H9 (cell line): ENCODE measurements at regions not wholly inside any gene's neighbourhood (a gene's known extent, or its start where the extent isn't known, plus 50 kb on each side); places are given as distances from the start of the nearest gene placed in this dataset.

Experiments
- DNase-seq: peaks from one replicate; pipeline ENCODE4 v3.0.0-alpha.2; 2017
- H2AFZ ChIP-seq: one replicate; pipeline ENCODE4 v1.6.1; 2013; ENCODE audit warnings: mild to moderate bottlenecking, low read length, control low read depth, moderate library complexity
- H2AK5ac ChIP-seq: 2 replicates; pipeline ENCODE4 v1.6.1; 2013; ENCODE audit warnings: low read length, control low read depth, mixed read lengths; ENCODE audit not compliant: insufficient read length
- H2BK120ac ChIP-seq: one replicate; pipeline ENCODE4 v1.6.1; 2013; ENCODE audit warnings: low read depth, mild to moderate bottlenecking, low read length, control low read depth, inconsistent platforms; ENCODE audit not compliant: poor library complexity, severe bottlenecking
- H2BK12ac ChIP-seq: 2 replicates; pipeline ENCODE4 v1.6.1; 2013; ENCODE audit warnings: low read length, control low read depth, mixed read lengths, low read depth; ENCODE audit not compliant: insufficient read length
- H2BK15ac ChIP-seq: 2 replicates; pipeline ENCODE4 v1.6.1; 2013; ENCODE audit warnings: low read depth, low read length, control low read depth
- H2BK20ac ChIP-seq: one replicate; pipeline ENCODE4 v1.6.1; 2013; ENCODE audit warnings: low read depth, mild to moderate bottlenecking, low read length, control low read depth, inconsistent platforms; ENCODE audit not compliant: poor library complexity, severe bottlenecking
- H2BK5ac ChIP-seq: 2 replicates; pipeline ENCODE4 v1.6.1; 2013; ENCODE audit warnings: low read length, control low read depth, mixed read lengths; ENCODE audit not compliant: insufficient read length
- H3K14ac ChIP-seq: 2 replicates; pipeline ENCODE4 v1.6.1; 2013; ENCODE audit warnings: low read length, control low read depth; ENCODE audit not compliant: insufficient read depth
- H3K18ac ChIP-seq: 2 replicates; pipeline ENCODE4 v1.6.1; 2013; ENCODE audit warnings: low read depth, mild to moderate bottlenecking, mixed read lengths, low read length, control low read depth; ENCODE audit not compliant: insufficient read length
- H3K23ac ChIP-seq: 2 replicates; pipeline ENCODE4 v1.6.1; 2013; ENCODE audit warnings: low read length, control low read depth, mixed read lengths, low read depth; ENCODE audit not compliant: insufficient read length
- H3K23me2 ChIP-seq: 2 replicates; pipeline ENCODE4 v1.6.1; 2013; ENCODE audit warnings: low read depth, mild to moderate bottlenecking, mixed read lengths, low read length, control low read depth; ENCODE audit not compliant: insufficient read length, poor library complexity, severe bottlenecking
- H3K27ac ChIP-seq: 2 replicates; pipeline ENCODE4 v1.5.1; 2013; ENCODE audit warnings: low read length, control low read depth, mixed read lengths, low read depth; ENCODE audit not compliant: insufficient read length
- H3K27me3 ChIP-seq: 2 replicates; pipeline ENCODE4 v1.6.1; 2013; ENCODE audit warnings: low read length, control low read depth, inconsistent platforms; ENCODE audit not compliant: insufficient read depth
- H3K4ac ChIP-seq: 2 replicates; pipeline ENCODE4 v1.6.1; 2013; ENCODE audit warnings: low read depth, mild to moderate bottlenecking, control low read depth, inconsistent platforms, low read length, moderate library complexity
- H3K4me1 ChIP-seq: 2 replicates; pipeline ENCODE4 v1.6.1; 2013; ENCODE audit warnings: low read length, control low read depth, inconsistent platforms; ENCODE audit not compliant: insufficient read depth
- H3K4me2 ChIP-seq: 2 replicates; pipeline ENCODE4 v1.6.1; 2013; ENCODE audit warnings: low read length, control low read depth, mixed read lengths; ENCODE audit not compliant: insufficient read length, insufficient read depth
- H3K56ac ChIP-seq: 2 replicates; pipeline ENCODE4 v1.6.1; 2013; ENCODE audit warnings: low read depth, mild to moderate bottlenecking, mixed read lengths, low read length, control low read depth; ENCODE audit not compliant: insufficient read length
- H3K79me1 ChIP-seq: 2 replicates; pipeline ENCODE4 v1.6.1; 2013; ENCODE audit warnings: low read depth, mild to moderate bottlenecking, moderate library complexity, low read length, control low read depth, inconsistent platforms; ENCODE audit not compliant: insufficient read depth, poor library complexity, severe bottlenecking
- H3K79me2 ChIP-seq: 2 replicates; pipeline ENCODE4 v1.6.1; 2013; ENCODE audit warnings: low read length, control low read depth, inconsistent platforms; ENCODE audit not compliant: insufficient read depth
- H3K9ac ChIP-seq: 2 replicates; pipeline ENCODE4 v1.6.1; 2013; ENCODE audit warnings: low read length, control low read depth, mixed read lengths; ENCODE audit not compliant: insufficient read length; ENCODE audit errors: extremely low read depth
- H3K9me3 ChIP-seq: one replicate; pipeline ENCODE4 v1.6.1; 2013; ENCODE audit warnings: low read depth, low read length, inconsistent platforms; ENCODE audit not compliant: control insufficient read depth
- H3T11ph ChIP-seq: one replicate; pipeline ENCODE4 v1.6.1; 2013; ENCODE audit warnings: mild to moderate bottlenecking, low read length, control low read depth, inconsistent platforms
- H4K20me1 ChIP-seq: one replicate; pipeline ENCODE4 v1.6.1; 2013; ENCODE audit not compliant: control insufficient read depth, insufficient read length, insufficient read depth
- H4K5ac ChIP-seq: 2 replicates; pipeline ENCODE4 v1.6.1; 2013; ENCODE audit warnings: low read depth, mild to moderate bottlenecking, mixed read lengths, low read length, control low read depth; ENCODE audit not compliant: insufficient read length
- H4K8ac ChIP-seq: replicated peaks from 2 replicates; pipeline ENCODE4 v1.6.1; 2013; ENCODE audit warnings: low read length, control low read depth, mixed read lengths, low read depth; ENCODE audit not compliant: insufficient read length
- H4K91ac ChIP-seq: 2 replicates; pipeline ENCODE4 v1.6.1; 2013; ENCODE audit warnings: low read depth, mild to moderate bottlenecking, moderate library complexity, mixed read lengths, low read length, control low read depth; ENCODE audit not compliant: insufficient read length
- H3K27ac Mint-ChIP-seq, 3 experiments: 2 replicates in 2 of 3; 3 replicates in 1 of 3; pipeline ENCODE4 v1.8.0; 2020 to 2021; ENCODE audit warnings: mixed read lengths in 3 of 3, mild to moderate bottlenecking in 1 of 3, moderate library complexity in 1 of 3
- H3K27me3 Mint-ChIP-seq: 2 replicates; pipeline ENCODE4 v1.8.0; 2021; ENCODE audit warnings: low read depth, mild to moderate bottlenecking, moderate library complexity, mixed read lengths
- H3K36me3 Mint-ChIP-seq, 3 experiments: 2 replicates in 2 of 3; 3 replicates in 1 of 3; pipeline ENCODE4 v1.8.0; 2020 to 2021; ENCODE audit warnings: low read depth in 3 of 3, mixed read lengths in 3 of 3; ENCODE audit not compliant: insufficient read depth in 1 of 3
- H3K4me1 Mint-ChIP-seq, 2 experiments: 2 replicates each; pipeline ENCODE4 v1.8.0; 2020; ENCODE audit warnings: mixed read lengths in 2 of 2
- H3K4me3 Mint-ChIP-seq, 2 experiments: 2 replicates in 1 of 2; 3 replicates in 1 of 2; pipeline ENCODE4 v1.8.0; 2020 to 2021; ENCODE audit warnings: mild to moderate bottlenecking in 2 of 2, mixed read lengths in 2 of 2, moderate library complexity in 1 of 2
- H3K9me3 Mint-ChIP-seq, 2 experiments: 2 replicates in 1 of 2; 3 replicates in 1 of 2; pipeline ENCODE4 v1.8.0; 2020; ENCODE audit warnings: mild to moderate bottlenecking in 2 of 2, mixed read lengths in 2 of 2, moderate library complexity in 1 of 2
- CTCF ChIP-seq: fragments of 200-600 bp; sonication (generic); conservative IDR thresholded peaks from 3 replicates; pipeline ENCODE4 v1.8.0; 2021; ENCODE audit warnings: antibody characterized with exemption, mild to moderate bottlenecking
- WGBS: extraction: QIAGEN DNeasy Blood & Tissue Kit; methylation state at CpG from one replicate; pipeline ENCODE4 v1.1.7; 2013; ENCODE audit warnings: missing lambda C conversion rate, low lambda C conversion rate, mixed read lengths; ENCODE audit not compliant: insufficient read length; ENCODE audit errors: extremely low coverage; 5-methylcytosine and 5-hydroxymethylcytosine counted together

- no peak overlapping the region for H3K14ac ChIP-seq
- H4K91ac ChIP-seq, result no peak overlapping the region
- DNase-seq, result no peak
- WGBS, result no CpG with 5 or more reads among the region's 2 CpGs
- no peak overlapping the region for H3K9ac ChIP-seq
- H3K56ac ChIP-seq, result no peak overlapping the region
- no peak overlapping the region for H3K18ac ChIP-seq
- no peak overlapping the region for H2BK20ac ChIP-seq
- no peak overlapping the region for H4K8ac ChIP-seq
- no peaks in the 10 kb centered on the region for H3K9me3 ChIP-seq
- Mint-ChIP-seq H3K27ac (no peak overlapping the region), H3K9me3 (peaks cover 4% of the 10 kb centered on the region in 2 experiments; a peak in 4 of 5 replicates), H3K27me3 (no peaks in the 10 kb centered on the region; the same call in 1 of the 2 replicates), H3K4me1 (no peaks in the 10 kb centered on the region), H3K4me3 (no peak overlapping the region), H3K36me3 (no peaks in the 10 kb centered on the region)
- no peak overlapping the region for H3K4ac ChIP-seq
- no peaks in the 10 kb centered on the region for H3K79me2 ChIP-seq
- no peak overlapping the region for H3K27ac ChIP-seq
- no peaks in the 10 kb centered on the region for H4K20me1 ChIP-seq
- no peak overlapping the region for H3K4me2 ChIP-seq
- no peak overlapping the region for H3K23ac ChIP-seq
- no peak overlapping the region for H2BK15ac ChIP-seq
- no peaks in the 10 kb centered on the region for H3K4me1 ChIP-seq
- H2BK5ac ChIP-seq, result no peak overlapping the region
- H3T11ph ChIP-seq, result no peak overlapping the region
- H2BK120ac ChIP-seq, result no peak overlapping the region
- no peak overlapping the region for H2AFZ ChIP-seq
- H2BK12ac ChIP-seq, result no peak overlapping the region
- H3K79me1 ChIP-seq, result no peaks in the 10 kb centered on the region
- no peak overlapping the region for H4K5ac ChIP-seq
- no peak overlapping the region for H2AK5ac ChIP-seq
- no peak for TF ChIP-seq CTCF
- no peaks in the 10 kb centered on the region for H3K27me3 ChIP-seq
- H3K23me2 ChIP-seq, result no peaks in the 10 kb centered on the region
Measured at GRCh38 chr14:87540339-87540738, 452.6 kb downstream of the GALC start.
